Gastrocnemius medialis (tissue), 4 donors: ENCODE measurements at regions not wholly inside any gene's neighbourhood (a gene's known extent, or its start where the extent isn't known, plus 50 kb on each side); places are given as distances from the start of the nearest gene placed in this dataset.

Experiments
- POLR2A ChIP-seq, 2 donors: fragments of 450-650 bp; IDR thresholded peaks; one replicate each; pipeline ENCODE4 v1.6.1; 2017; ENCODE audit warnings: antibody characterized with exemption in 2 of 2, mild to moderate bottlenecking in 2 of 2, moderate library complexity in 2 of 2
- TF ChIP-seq, protein P1 (sequence below), 5 experiments: fragments of 450-650 bp in 3 of 5; fragments of 200-600 bp in 2 of 5; sonication (generic) in 2 of 5; IDR thresholded peaks in 4 of 5; conservative IDR thresholded peaks in 1 of 5; 1 replicate in 4 of 5; 2 replicates in 1 of 5; pipeline ENCODE4 v1.5.1; 2016 to 2019; ENCODE audit warnings: antibody characterized with exemption in 5 of 5, mild to moderate bottlenecking in 3 of 5, moderate library complexity in 3 of 5

DNA sequence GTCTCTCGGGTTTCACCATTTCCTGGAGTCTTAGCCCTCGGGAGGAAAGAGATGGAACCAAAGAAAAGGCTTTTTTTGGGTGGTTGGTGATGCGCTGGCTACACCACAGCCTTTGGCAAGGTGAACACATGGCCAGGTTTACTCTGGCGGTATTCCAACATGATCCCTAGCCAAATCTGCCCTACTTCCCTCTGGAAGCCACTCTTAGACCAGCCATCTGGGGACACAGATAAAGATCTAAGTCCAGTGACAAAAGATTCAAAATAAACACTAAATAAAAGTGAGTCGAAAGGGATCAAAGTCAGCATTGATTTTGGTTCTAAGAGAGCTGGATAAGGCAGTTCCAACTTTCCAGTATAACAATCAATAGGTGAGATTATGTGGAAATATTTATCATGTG lies 694.5 kb downstream of the VRK1 start:
- TF ChIP-seq, protein P1, sequence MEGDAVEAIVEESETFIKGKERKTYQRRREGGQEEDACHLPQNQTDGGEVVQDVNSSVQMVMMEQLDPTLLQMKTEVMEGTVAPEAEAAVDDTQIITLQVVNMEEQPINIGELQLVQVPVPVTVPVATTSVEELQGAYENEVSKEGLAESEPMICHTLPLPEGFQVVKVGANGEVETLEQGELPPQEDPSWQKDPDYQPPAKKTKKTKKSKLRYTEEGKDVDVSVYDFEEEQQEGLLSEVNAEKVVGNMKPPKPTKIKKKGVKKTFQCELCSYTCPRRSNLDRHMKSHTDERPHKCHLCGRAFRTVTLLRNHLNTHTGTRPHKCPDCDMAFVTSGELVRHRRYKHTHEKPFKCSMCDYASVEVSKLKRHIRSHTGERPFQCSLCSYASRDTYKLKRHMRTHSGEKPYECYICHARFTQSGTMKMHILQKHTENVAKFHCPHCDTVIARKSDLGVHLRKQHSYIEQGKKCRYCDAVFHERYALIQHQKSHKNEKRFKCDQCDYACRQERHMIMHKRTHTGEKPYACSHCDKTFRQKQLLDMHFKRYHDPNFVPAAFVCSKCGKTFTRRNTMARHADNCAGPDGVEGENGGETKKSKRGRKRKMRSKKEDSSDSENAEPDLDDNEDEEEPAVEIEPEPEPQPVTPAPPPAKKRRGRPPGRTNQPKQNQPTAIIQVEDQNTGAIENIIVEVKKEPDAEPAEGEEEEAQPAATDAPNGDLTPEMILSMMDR (IDR thresholded peaks at IDR 0.05 in 4 of 5, conservative IDR thresholded peaks at IDR 0.05 in 1 of 5), result no peak
- TF ChIP-seq POLR2A (IDR thresholded peaks at IDR 0.05), result no peak
